ENCODE measurements at regions not wholly inside any gene's neighbourhood (a gene's known extent, or its start where the extent isn't known, plus 50 kb on each side); places are given as distances from the start of the nearest gene placed in this dataset.

- Histone ChIP-seq H3K9me2 (replicated peaks; ENCODE audit: insufficient read depth, low read length) (no peaks in the 10 kb centered on the region), H3K9me3 (ENCODE audit: insufficient read depth, low read length) (no peaks in the 10 kb centered on the region)
- TF ChIP-seq EZH2phosphoT487 (conservative IDR thresholded peaks at IDR 0.05; ENCODE audit: low read length): no peak
- TF ChIP-seq CTCF (IDR thresholded peaks at IDR 0.05; ENCODE audit: insufficient read depth, low read length, poor library complexity, severe bottlenecking): no peak
Observed at GRCh38 chr13:20344836-20345490, 112.8 kb upstream of the GJB6 start.

GRCh38 chr13:20342311-20342710 is 110.2 kb upstream of the GJB6 start:
- TF ChIP-seq EZH2phosphoT487 (conservative IDR thresholded peaks at IDR 0.05; ENCODE audit: low read length): no peak
- TF ChIP-seq CTCF (IDR thresholded peaks at IDR 0.05; ENCODE audit: insufficient read depth, low read length, poor library complexity, severe bottlenecking): no peak
- Histone ChIP-seq H3K9ac (ENCODE audit: low read length) (no peak overlapping the region), H3K9me3 (ENCODE audit: insufficient read depth, low read length) (no peaks in the 10 kb centered on the region), H3K4me3 (ENCODE audit: insufficient read depth, low read length, poor library complexity, severe bottlenecking) (no peak overlapping the region), H3K36me3 (ENCODE audit: low read length) (no peaks in the 10 kb centered on the region), H3K27me3 (ENCODE audit: low read length) (no peaks in the 10 kb centered on the region), H4K20me1 (ENCODE audit: low read depth, low read length) (no peaks in the 10 kb centered on the region), H3K79me2 (ENCODE audit: insufficient read depth, low read length) (no peaks in the 10 kb centered on the region), H3K27ac (ENCODE audit: low read depth, low read length) (no peak overlapping the region), H2AFZ (ENCODE audit: low read depth, low read length, severe bottlenecking) (no peak overlapping the region), H3K4me2 (ENCODE audit: low read depth, low read length, poor library complexity, severe bottlenecking) (no peak overlapping the region), H3K9me2 (replicated peaks; ENCODE audit: insufficient read depth, low read length) (no peaks in the 10 kb centered on the region), H3F3A (ENCODE audit: insufficient read depth) (no peaks in the 10 kb centered on the region)

More at GRCh38 chr13:20344836-20345490, 112.8 kb upstream of the GJB6 start:
- Histone ChIP-seq H4K20me1 (ENCODE audit: low read depth, low read length) (no peaks in the 10 kb centered on the region), H3K27ac (ENCODE audit: low read depth, low read length) (no peak overlapping the region), H3K4me3 (ENCODE audit: insufficient read depth, low read length, poor library complexity, severe bottlenecking) (no peak overlapping the region), H3K4me2 (ENCODE audit: low read depth, low read length, poor library complexity, severe bottlenecking) (no peak overlapping the region), H3K9ac (ENCODE audit: low read length) (no peak overlapping the region), H3K27me3 (ENCODE audit: low read length) (no peaks in the 10 kb centered on the region), H2AFZ (ENCODE audit: low read depth, low read length, severe bottlenecking) (no peak overlapping the region), H3K79me2 (ENCODE audit: insufficient read depth, low read length) (no peaks in the 10 kb centered on the region), H3F3A (ENCODE audit: insufficient read depth) (no peaks in the 10 kb centered on the region), H3K36me3 (ENCODE audit: low read length) (no peaks in the 10 kb centered on the region)

GRCh38 chr13:20340759-20341171 is 108.6 kb upstream of the GJB6 start:
- no peaks in the 10 kb centered on the region for H3K9me3 ChIP-seq (ENCODE audit: insufficient read depth, low read length)
- no peak overlapping the region for H3K4me2 ChIP-seq (ENCODE audit: low read depth, low read length, poor library complexity, severe bottlenecking)
- H3K27ac ChIP-seq (ENCODE audit: low read depth, low read length): no peak overlapping the region
- H4K20me1 ChIP-seq (ENCODE audit: low read depth, low read length): no peaks in the 10 kb centered on the region
- no peak overlapping the region for H3K4me3 ChIP-seq (ENCODE audit: insufficient read depth, low read length, poor library complexity, severe bottlenecking)
- no peak overlapping the region for H2AFZ ChIP-seq (ENCODE audit: low read depth, low read length, severe bottlenecking)
- TF ChIP-seq EZH2phosphoT487 (conservative IDR thresholded peaks at IDR 0.05; ENCODE audit: low read length) (no peak), CTCF (IDR thresholded peaks at IDR 0.05; ENCODE audit: insufficient read depth, low read length, poor library complexity, severe bottlenecking) (no peak)
- no peaks in the 10 kb centered on the region for H3K36me3 ChIP-seq (ENCODE audit: low read length)
- no peaks in the 10 kb centered on the region for H3K79me2 ChIP-seq (ENCODE audit: insufficient read depth, low read length)
- H3F3A ChIP-seq (ENCODE audit: insufficient read depth): no peaks in the 10 kb centered on the region
- no peak overlapping the region for H3K9ac ChIP-seq (ENCODE audit: low read length)
- no peaks in the 10 kb centered on the region for H3K27me3 ChIP-seq (ENCODE audit: low read length)
- H3K9me2 ChIP-seq (replicated peaks; ENCODE audit: insufficient read depth, low read length): no peaks in the 10 kb centered on the region
